ENCODE measurements at regions not wholly inside any gene's neighbourhood (a gene's known extent, or its start where the extent isn't known, plus 50 kb on each side); places are given as distances from the start of the nearest gene placed in this dataset.
A peak's percentile ranks its signal among the peaks of the same experiment; 100 is the strongest.

DNA sequence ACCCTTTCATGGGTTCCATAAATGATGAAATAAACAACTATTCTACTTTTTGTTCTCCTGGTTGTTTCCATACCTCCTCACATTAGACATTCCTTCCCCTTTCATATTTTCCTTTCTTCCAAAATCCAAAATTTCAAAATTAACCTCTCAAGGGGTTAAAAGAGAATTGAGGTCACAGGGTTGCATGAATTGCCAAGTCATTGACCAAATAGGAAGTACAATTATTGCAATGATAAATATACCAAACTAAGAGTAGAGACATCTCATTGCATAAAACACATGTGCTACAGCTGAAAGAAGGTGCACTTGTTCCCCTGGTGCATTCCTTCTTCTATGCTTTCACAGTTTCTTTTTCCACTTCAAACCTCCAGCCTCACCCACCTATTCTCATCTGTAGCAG lies 136.1 kb downstream of the KCTD12 start:
- DNase-seq (ENCODE audit: low read depth, low spot score) = no peak

DNA sequence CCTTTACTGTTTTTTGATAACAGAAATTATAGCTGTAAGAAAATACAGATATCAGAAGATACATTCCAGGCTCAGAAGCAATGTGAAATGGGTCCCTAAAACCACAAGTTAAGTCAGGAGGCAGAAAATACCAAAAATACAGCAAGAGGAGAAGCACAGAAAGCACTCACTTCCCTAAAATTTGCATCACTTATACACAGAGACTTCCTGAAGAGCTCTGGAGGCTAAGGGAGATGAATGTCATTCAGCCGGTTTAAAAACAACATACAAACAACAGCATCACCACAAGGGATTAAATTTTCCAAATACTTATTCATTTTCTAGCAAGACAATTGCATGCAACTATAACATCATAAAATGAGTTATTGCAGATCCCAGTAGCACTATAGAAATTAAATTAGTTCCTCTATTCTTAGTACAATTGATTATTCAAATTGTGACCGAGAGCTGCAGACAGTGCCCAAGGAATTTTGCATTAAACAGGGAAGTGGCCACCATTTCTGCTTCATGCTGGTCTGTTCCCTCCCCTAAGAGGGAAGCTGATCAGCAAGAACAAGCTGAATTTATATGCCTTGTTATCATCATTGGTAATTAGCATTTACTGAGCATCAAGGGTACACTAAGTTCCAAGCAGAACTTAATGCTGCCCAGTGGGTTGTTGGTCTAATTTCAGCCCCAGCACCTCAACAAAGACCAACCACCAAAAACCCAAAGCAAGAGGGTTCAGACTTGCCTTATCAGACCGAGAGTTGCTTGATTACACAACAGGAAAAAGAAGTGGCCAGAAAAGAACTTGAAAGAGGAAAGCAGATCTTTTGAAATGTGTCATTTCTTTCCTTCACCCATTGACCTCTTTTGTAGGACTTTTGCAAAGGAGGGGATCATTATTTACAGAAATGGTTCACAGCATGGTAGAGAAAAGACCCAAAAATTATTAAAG lies 140.7 kb downstream of the KCTD12 start:
- peak; percentile 33 for DNase-seq (ENCODE audit: low read depth, low spot score)

DNA sequence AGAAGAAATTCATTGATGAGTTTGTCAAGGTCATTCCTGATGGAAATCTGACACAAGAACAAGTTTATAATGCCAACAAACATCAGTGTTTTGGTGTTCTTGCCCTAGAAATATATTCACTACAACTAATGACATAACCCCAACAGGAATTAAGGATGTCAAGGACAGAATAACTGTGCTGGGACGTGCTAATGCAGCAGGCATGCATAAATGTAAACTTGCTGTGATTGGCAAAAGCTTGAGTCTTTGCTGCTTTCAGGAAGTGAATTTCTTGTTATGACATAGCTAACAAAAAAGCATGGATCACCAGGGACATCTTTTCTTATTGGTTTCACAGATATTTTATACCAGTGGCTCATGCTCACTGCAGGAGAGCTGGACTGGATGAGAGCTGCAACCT lies 144.6 kb downstream of the KCTD12 start:
- DNase-seq (ENCODE audit: low read depth, low spot score) = no peak

DNA sequence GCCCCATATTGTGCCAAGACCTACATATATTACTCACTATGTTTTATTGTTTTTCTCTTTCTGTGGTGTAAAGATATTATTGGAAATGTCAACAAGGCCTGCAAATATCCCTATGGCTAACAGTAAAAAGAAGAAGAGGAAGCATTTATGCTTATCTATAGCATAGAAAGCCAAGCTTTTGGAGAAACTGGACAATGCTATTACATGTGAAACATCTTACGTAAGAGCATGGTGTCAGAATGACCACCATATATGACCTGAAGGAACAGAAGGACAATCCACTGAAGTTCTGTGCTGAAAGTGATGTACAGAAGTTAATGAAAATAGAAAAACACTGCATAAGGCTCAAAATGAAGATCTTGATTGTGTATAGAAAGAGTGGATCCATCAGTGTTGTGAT lies 145.2 kb downstream of the KCTD12 start:
- DNase-seq (ENCODE audit: low read depth, low spot score) = no peak

DNA sequence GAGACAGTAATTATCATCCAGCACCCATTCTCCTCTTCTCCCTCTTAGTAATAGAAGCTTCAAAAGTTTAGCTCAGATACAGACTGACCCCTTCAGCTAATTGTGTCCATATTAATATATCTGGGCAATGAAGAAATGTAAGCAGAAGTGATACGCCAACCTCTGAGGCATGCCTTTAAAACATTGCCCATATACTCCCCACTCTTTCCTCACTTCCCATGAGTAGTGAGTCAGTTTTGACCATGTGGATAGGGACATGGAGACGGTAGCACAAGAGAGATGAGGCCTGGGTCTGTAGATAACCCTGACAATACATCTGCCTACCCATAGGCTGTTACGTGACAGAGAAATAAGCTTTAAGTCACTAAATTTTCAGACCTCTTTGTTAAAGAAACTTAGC lies 147.6 kb downstream of the KCTD12 start:
- DNase-seq (ENCODE audit: low read depth, low spot score) = no peak

DNA sequence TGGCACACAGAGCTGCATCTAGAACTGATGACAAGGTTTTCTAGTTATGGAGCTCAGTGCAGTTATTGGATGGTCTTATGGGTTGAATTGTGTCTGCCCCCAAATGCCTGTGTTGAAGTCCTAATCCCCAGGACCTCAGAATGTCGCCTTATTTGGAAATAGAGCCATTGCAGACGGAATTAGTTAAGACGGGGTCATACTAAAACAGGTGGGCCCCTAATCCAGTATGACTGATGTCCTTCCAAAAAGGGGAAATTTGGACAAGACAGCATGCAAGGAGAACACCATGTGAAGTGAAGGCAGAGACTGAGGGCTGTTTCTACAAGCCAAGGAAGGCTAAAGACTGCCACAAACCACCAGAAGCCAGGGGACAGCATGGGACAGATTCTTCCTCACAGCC lies 148.7 kb downstream of the KCTD12 start:
- DNase-seq (ENCODE audit: low read depth, low spot score) = no peak

DNA sequence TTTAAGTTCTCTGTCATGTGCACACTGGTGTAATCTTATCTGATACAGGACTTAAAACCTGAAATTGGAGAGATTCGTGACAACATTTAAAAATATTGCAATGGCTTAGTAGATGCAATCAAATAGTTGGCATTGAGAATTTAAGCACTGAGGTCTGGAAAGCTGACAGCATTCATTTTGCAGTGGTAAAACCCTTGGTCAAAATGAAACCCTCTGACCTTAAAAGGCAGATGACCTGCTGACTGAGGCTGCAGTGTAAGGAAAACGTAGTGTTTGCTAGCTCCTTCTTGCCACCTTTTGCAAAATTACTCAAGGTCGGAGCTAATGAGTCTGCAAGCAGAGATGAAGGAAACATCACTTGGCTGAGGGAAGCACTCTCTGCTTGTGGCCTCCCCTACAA lies 150.6 kb downstream of the KCTD12 start:
- no peak for DNase-seq (ENCODE audit: low read depth, low spot score)

DNA sequence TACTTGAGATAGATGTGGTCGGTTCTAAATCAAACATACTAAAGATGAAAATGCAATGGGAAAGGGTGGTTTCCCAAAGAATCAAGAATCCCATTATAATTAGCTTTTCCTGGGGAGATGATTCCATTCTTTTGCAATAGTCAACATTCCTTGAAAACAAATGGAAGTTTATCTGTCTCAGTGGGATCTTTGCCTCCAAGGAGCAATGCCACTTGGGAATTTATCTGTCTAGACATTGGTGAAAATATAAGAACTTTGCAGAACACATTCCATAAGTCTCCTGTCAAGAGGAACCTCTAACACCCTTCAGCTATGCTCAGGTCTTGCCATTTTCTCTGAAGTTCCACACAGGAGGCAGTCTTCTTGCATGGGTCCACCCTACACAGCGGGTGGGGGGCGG lies 152.5 kb downstream of the KCTD12 start:
- no peak for DNase-seq (ENCODE audit: low read depth, low spot score)

DNA sequence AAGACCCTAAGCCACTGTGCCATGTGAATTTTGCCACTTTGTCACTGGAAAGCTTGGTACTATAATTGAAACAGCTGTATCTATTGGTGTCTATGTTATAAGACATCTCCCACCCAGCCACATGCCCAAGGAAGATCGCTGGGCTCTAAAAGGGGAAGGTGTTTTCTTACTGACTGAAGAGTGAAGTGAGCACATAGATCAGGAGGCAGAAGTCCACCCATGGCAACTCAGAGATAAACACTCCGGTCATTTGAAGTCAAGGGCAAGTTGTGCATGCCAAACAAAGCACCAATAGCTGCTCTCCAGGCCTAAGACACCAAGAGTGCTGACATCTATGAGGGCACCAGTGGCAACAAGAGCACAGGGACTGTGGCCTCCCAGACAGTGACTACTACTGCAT lies 153.8 kb downstream of the KCTD12 start:
- DNase-seq (ENCODE audit: low read depth, low spot score) = no peak

DNA sequence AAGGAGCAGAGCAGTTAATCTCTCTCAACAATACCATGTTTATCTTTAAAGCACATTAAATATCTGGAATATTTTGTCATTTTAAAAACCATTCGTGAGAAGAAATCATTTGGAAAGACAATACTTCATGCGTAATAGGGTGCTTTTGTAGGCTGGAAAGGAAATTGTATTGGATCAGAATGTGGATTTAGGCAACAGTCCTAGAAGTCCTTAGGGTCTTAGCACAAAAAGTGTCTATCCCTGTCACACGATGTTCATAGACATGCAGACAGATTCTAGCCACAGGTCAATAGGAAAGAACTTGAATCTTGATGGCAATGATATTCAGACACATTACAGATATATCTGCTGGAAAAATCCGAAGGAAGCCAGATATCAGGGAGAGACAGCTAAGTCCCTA lies 156.0 kb downstream of the KCTD12 start:
- DNase-seq (ENCODE audit: low read depth, low spot score) = peak; percentile 87

DNA sequence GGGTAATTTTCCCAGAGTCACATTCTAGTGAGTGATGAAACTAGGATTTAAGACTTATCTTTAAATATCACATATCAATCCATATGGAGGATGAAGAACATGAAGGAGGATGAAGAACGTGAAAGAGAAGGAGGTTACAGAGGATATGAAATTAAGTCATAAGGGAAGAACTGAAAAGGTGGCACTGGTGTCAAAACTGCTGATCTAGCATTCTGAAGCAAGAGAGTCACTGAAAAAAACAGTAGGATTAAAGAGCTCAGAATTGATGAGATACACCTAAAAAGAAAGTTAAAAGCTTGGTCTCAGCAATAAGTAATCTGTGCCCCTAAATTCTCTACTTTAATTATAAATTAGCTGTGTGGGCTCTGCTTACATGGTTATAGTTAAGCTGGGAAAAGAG lies 156.5 kb downstream of the KCTD12 start:
- no peak for DNase-seq (ENCODE audit: low read depth, low spot score)

DNA sequence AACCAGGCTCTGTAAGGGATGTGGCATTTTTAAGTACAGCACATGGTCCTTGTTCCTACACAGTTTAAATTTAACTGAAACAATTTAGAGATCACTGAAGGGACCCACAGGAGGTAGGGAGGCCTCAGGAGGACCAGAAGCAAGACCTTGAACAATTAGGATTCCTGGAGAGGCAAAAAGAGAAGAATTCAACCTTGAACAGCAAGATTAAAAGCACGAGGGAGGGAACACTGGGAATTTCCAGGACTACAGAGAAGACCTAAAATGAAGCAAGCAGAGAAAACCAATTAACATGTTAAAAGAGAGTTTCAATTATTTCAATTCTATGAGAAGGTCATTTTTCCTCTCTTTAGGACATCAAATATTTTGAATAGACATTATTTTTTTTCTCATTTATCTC lies 160.3 kb downstream of the KCTD12 start:
- no peak for DNase-seq (ENCODE audit: low read depth, low spot score)

DNA sequence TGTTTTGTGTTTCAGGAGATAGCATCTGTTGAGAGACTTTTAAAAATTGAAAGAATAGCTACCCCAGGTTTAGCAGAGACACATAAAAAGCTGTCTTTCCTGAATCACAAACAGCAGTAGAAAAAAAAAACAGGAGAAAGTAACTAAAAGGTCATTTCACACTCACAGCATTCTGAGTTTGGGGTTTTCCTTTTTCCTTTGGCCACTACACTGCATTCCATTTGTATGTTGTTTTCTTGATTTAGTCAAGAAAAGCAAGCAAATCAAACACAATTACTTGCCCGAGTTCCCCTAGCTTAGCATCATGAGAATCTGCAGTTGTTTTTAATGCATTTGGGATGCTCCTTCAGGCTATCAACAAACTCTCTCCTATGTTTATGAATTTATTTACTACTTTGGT lies 161.0 kb downstream of the KCTD12 start:
- DNase-seq (ENCODE audit: low read depth, low spot score) = peak; percentile 78

DNA sequence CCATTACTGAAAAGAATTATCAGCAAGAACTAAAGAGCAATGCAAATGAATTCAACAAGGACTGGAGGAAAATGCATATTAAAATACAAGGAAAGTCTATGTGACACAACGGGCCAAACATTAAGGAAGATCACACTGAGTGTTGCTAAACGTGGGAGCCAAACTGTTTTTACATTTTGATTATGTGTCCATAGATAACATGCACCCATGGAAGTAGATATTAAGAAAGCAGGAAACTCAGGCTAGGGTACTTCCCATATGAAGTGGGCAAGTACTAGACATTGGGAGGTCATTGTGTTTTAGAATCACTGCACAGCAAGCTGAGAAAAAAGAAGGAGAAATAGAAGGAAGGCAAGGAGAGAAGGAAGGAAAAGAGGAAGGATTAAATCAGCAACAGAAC lies 161.8 kb downstream of the KCTD12 start:
- DNase-seq (ENCODE audit: low read depth, low spot score) = no peak

DNA sequence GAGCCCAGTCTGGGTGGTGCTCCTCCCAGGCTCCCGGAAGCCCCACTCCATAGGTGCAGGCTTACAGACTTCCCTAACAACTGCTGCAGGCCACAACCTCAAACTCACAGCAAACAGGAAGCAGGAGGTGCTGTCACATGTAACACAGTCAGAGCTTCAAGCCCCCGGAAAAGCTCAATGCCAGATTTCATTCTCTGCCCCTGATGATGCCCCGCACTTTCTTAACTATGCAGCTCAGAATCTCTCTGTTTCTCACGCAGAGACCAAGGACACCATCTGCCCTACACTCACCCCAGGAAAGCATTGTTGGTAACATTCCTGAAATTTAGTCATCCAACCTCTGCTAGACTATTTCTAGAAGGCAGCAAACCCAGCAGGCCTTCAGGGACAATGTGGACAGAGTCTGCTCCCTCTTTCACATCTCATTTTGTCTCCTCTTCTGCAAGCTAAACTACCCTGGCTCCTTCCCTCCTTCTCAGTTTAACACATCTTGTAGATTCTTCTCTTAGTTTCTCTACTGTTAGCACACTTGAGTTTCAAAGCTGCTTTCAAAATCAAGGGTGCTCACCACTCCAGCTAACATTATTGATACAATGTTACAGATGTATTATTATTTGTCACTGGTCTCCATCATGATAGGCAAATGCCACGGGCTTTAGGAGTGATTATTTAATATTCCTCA lies 162.5 kb downstream of the KCTD12 start:
- DNase-seq (ENCODE audit: low read depth, low spot score) = peak; percentile 98

DNA sequence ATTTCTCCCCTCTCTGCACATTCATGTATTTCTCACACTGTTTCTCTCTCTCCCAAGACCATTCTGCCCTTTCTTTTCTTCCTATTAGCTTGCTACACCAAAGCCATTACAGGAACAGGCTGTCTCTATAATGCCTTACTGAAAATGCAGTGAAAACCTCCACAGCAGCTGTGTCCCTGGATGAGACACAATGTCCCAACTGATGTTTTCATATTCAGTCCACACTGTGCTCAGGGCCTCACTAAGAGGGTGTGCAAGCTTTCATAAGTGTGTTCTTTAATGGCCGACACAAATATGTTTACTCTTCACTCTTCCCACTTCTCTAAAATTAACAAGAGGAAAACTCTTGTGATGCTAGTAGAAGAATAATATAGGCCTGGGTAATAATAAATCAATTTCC lies 163.4 kb downstream of the KCTD12 start:
- no peak for DNase-seq (ENCODE audit: low read depth, low spot score)

DNA sequence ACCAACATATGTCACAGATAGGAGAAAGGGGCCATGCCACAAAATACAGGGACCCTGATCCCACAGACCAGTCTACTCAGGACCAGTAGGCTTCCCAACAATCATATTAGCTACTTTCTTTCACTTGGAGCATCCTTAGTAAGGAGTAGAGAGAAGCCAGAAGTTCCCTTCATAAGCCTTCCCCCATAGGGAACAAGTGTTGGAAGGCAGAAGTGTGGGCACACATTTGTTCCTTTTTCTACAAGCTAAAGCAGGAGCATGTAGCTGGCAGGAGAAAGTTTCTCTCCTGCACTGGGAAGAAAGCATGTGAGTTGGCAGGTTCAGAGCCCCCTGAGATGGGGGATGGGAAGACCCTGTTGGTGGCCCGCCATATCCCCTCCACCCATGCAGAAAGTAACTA lies 165.4 kb downstream of the KCTD12 start:
- no peak for DNase-seq (ENCODE audit: low read depth, low spot score)

DNA sequence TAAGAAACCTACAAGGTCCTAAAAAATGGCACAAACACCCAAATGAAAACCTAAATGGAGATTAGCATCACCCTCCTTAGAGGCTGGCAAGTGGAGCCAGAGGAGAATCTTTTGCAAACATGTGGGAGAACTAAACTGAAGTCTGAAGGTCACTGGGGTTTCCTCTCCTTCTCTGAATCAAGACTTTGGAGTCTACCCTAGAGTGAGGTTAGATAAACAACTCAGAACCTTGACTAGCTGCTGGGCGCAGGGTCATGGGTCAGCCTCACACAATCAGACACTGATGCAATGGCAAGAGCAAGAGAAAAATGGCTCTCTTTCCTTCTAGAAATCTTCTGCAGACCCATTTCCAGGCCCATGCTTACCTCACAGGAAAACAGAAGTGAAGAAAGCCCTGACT lies 165.8 kb downstream of the KCTD12 start:
- no peak for DNase-seq (ENCODE audit: low read depth, low spot score)

DNA sequence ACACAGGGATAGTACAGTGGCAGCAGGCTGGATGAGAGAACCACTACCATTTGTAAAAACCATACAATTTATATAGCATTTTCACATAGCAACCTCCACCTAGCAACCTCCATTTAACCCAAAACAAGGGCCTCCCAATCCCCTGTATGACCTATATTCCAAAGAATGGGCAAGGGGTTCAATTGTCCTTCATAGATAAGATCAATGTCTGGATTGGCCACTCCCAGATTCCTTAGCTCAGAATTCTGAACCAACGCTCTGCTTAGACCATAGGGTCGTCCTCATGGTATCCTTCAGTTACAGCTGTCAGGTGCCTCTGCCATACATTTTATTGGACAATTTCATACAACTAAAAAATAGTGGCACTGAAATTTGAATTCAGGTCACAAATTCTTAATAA lies 166.2 kb downstream of the KCTD12 start:
- DNase-seq (ENCODE audit: low read depth, low spot score) = no peak

DNA sequence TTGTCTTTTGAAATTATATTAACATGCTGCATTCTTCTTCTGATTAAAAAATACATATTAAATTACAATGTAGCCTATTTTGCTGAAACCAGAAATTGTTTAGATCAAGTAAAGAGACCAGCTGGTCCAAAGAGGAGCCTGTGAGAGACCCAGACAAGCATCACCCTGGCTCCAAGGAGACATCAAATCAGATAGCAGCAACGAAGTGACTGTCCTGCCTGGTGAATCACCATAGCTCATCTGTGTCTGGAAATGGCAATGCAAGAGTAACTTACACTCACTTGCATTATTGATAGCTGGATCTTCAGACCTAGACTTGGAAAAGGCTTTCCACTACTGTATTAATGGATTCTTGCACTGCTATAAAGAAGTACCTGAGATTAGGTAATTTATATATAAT lies 169.1 kb downstream of the KCTD12 start:
- DNase-seq (ENCODE audit: low read depth, low spot score) = no peak

DNA sequence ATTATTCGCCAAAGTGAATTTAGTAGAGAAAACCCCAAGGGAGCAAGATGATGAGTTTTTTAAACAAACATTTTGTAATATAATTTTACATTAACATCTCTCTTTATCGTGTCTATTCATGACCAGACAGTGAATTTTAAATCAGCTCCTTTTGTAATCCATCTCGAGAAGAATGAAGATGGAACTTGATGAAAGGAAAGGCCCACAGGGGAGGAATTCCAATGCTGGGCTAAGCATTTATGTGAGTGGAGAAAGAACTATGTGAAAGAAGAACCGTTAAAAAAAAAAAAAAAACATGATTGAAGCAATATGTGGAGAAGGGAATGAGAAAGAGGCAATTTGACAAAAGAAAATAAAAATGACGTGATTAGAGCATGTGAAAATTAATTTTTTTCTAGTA lies 170.6 kb downstream of the KCTD12 start:
- no peak for DNase-seq (ENCODE audit: low read depth, low spot score)

DNA sequence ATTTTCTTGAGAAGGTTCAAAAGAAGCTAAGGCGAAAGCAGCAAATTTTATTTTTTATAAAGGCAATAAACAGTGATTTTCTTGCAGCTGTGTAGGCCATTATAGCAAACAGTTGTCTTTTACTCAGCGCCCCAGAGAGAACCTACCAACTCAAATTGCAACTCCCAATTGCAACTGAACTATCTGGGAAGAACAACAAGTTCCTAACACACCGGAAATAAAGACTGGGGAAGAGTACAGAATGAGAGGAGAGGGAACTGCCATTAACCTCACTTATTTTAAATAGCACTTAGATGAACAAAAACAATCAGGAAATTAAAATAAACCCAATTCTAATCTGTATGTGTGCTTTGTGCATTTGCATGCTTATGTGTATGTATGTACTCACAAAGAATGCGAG lies 171.1 kb downstream of the KCTD12 start:
- DNase-seq (ENCODE audit: low read depth, low spot score) = no peak

DNA sequence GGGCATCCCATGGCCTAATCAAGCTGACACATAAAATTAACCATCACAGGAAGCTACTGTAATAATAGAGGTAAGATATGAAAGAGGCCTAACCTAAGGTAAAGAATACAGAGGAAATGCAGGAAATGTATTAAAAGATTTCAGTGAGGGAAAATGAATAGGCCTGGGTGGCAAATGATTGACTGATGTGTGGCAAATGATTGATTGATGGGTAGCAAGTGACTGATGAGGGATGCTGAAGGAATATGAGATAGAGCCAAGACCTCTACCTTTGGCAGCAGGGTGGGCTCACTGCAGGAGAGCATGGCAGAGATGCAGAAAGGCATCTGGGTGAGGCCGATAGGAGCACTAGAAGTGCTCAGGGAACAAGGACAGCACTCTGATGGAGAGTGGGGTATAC lies 172.9 kb downstream of the KCTD12 start:
- no peak for DNase-seq (ENCODE audit: low read depth, low spot score)
